T-cell (primary cell): ENCODE measurements at regions not wholly inside any gene's neighbourhood (a gene's known extent, or its start where the extent isn't known, plus 50 kb on each side); places are given as distances from the start of the nearest gene placed in this dataset.

Experiments used
- ATAC-seq, 4 experiments: fragments of 200-7000 bp in 3 of 4; fragments of 150-1000 bp in 1 of 4; cut with Tn5 transposase; replicated peaks in 1 of 4; 1 replicate in 3 of 4; 2 replicates in 1 of 4; pipeline ENCODE4 v1.10.0; 2021; ENCODE audit warnings: moderate library complexity in 3 of 4, mild to moderate bottlenecking in 2 of 4, moderate number of reproducible peaks in 1 of 4
- CTCF ChIA-PET, 2 donors: fragments of 300-600 bp; sonication (Branson Sonifier 250); formaldehyde crosslinking; loops; one replicate each; lab custom pipeline; 2022; ENCODE audit warnings: antibody characterized with exemption in 2 of 2; lab: Charles Lee
- POLR2A ChIA-PET, 2 donors: fragments of 300-600 bp; sonication (Branson Sonifier 250); formaldehyde crosslinking; loops; one replicate each; lab custom pipeline; 2022; ENCODE audit warnings: antibody characterized with exemption in 2 of 2; lab: Charles Lee
- DNase-seq, 35 experiments: peaks; one replicate each; pipeline versions ENCODE4 v3.0.0 to v3.0.0-alpha.2; 2013 to 2023
- H3K27ac ChIP-seq: one replicate; pipeline ENCODE4 v1.5.1; 2013; ENCODE audit warnings: low read length
- H3K27me3 ChIP-seq, 2 experiments: replicated peaks in 1 of 2; 1 replicate in 1 of 2; 2 replicates in 1 of 2; pipeline versions ENCODE4 v1.6.1 to v1.7.0; 2013; ENCODE audit warnings: low read length in 1 of 2, mixed read lengths in 1 of 2; ENCODE audit not compliant: control insufficient read depth in 2 of 2, insufficient read depth in 2 of 2; ENCODE audit errors: extremely low read depth in 1 of 2
- H3K36me3 ChIP-seq, 2 donors: 1 replicate in 1 of 2; 2 replicates in 1 of 2; pipeline versions ENCODE4 v1.6.1 to v1.7.0; 2013; ENCODE audit warnings: low read length in 1 of 2; ENCODE audit not compliant: control insufficient read depth in 2 of 2, insufficient read depth in 1 of 2; ENCODE audit errors: extremely low read depth in 1 of 2
- H3K4me1 ChIP-seq, 2 experiments: 1 replicate in 1 of 2; 2 replicates in 1 of 2; pipeline versions ENCODE4 v1.6.1 to v1.7.0; 2013; ENCODE audit warnings: low read length in 2 of 2, mixed read lengths in 1 of 2; ENCODE audit not compliant: insufficient read depth in 2 of 2, control insufficient read depth in 1 of 2; ENCODE audit errors: extremely low read depth in 1 of 2
- H3K4me3 ChIP-seq, 2 donors: 1 replicate in 1 of 2; 2 replicates in 1 of 2; pipeline versions ENCODE4 v1.5.1 to v1.7.0; 2013; ENCODE audit warnings: mild to moderate bottlenecking in 2 of 2, low read length in 1 of 2, moderate library complexity in 1 of 2; ENCODE audit not compliant: control insufficient read depth in 1 of 2; ENCODE audit errors: extremely low read depth in 1 of 2
- H3K9me3 ChIP-seq: 2 replicates; pipeline ENCODE4 v1.7.0; 2013
- H3K27ac Mint-ChIP-seq, 2 donors: one replicate each; pipeline ENCODE4 v1.8.0; 2020 to 2021; ENCODE audit warnings: mild to moderate bottlenecking in 2 of 2, mixed read lengths in 2 of 2
- H3K27me3 Mint-ChIP-seq, 2 donors: one replicate each; pipeline ENCODE4 v1.8.0; 2021 to 2022; ENCODE audit warnings: mixed read lengths in 2 of 2
- H3K36me3 Mint-ChIP-seq: one replicate; pipeline ENCODE4 v1.8.0; 2021; ENCODE audit warnings: mixed read lengths
- H3K4me1 Mint-ChIP-seq, 3 donors: one replicate each; pipeline ENCODE4 v1.8.0; 2020 to 2022; ENCODE audit warnings: mixed read lengths in 3 of 3, mild to moderate bottlenecking in 1 of 3
- H3K4me3 Mint-ChIP-seq, 3 donors: one replicate each; pipeline ENCODE4 v1.8.0; 2020 to 2022; ENCODE audit warnings: mild to moderate bottlenecking in 3 of 3, mixed read lengths in 3 of 3, moderate library complexity in 3 of 3
- H3K9me3 Mint-ChIP-seq, 3 donors: one replicate each; pipeline ENCODE4 v1.8.0; 2020 to 2022; ENCODE audit warnings: mixed read lengths in 3 of 3
- WGBS: methylation state at CpG from one replicate; pipeline ENCODE4 v1.1.5; 2013; ENCODE audit warnings: missing lambda C conversion rate; ENCODE audit not compliant: insufficient coverage; 5-methylcytosine and 5-hydroxymethylcytosine counted together

DNA sequence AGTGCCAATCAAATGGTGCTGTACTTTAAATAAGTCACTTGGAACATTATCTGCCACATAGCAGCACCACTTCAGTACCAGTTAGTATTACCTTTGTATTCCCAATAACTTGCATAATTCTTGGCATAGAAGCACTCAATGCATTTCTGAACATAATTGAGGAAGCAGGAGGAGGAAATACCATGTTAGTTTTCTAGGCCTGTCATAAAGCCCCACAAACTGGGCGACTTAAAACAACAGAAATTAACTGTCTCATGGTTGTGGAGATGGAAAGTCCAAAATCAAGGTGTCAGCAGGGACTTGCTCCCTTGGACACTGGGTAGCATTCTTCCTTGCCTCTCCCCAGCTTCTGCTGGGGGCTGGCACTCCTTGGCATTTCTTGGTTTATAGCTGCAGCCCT is 296.2 kb downstream of the HS3ST1 start:
- Mint-ChIP-seq H3K9me3 (peaks cover 0 to 3% (median 2%) of the 10 kb centered on the region in 3 donors), H3K4me1 (peaks cover 0 to 3% (median 2%) of the 10 kb centered on the region in 3 donors)

GRCh38 chr4:11131491-11131890 is 297.2 kb downstream of the HS3ST1 start:
- H3K4me1 Mint-ChIP-seq: peaks cover 0 to 3% (median 2%) of the 10 kb centered on the region in 3 donors
- ATAC-seq (no peak), DNase-seq (no peak)
- Histone ChIP-seq H3K36me3 (no peaks in the 10 kb centered on the region), H3K4me3 (no peak overlapping the region), H3K27me3 (no peaks in the 10 kb centered on the region), H3K4me1 (no peaks in the 10 kb centered on the region), H3K27ac (no peak overlapping the region), H3K9me3 (no peaks in the 10 kb centered on the region)
- no CpG with 5 or more reads among the region's 3 CpGs for WGBS
- ChIA-PET POLR2A (no interaction called here), CTCF (no interaction called here)
- H3K27me3 Mint-ChIP-seq: peaks cover 0 to under 1% of the 10 kb centered on the region in 2 donors
- no peak overlapping the region for H3K27ac Mint-ChIP-seq
- no peaks in the 10 kb centered on the region for H3K36me3 Mint-ChIP-seq
- H3K4me3 Mint-ChIP-seq: no peak overlapping the region
- peaks cover 0 to 3% (median 2%) of the 10 kb centered on the region in 3 donors for H3K9me3 Mint-ChIP-seq

More for the DNA sequence above, 296.2 kb downstream of the HS3ST1 start:
- ATAC-seq (no peak), DNase-seq (no peak)
- ChIA-PET CTCF (interaction anchor here in 1 of 2 donors (0.6 kb wide), 1 partner anchor 1310 kb away, joined by 3 read pairs; no protein-coding TSS in a partner anchor), POLR2A (no interaction called here)
- H3K4me1 ChIP-seq: no peaks in the 10 kb centered on the region
- Mint-ChIP-seq H3K36me3 (no peaks in the 10 kb centered on the region), H3K27ac (no peak overlapping the region), H3K27me3 (no peaks in the 10 kb centered on the region), H3K4me3 (no peak overlapping the region)
- H3K36me3 ChIP-seq: no peaks in the 10 kb centered on the region
- H3K9me3 ChIP-seq: no peaks in the 10 kb centered on the region
- WGBS: 67% methylated on average over 1 of the region's 1 CpG
- no peak overlapping the region for H3K4me3 ChIP-seq
- no peak overlapping the region for H3K27ac ChIP-seq
- H3K27me3 ChIP-seq: no peaks in the 10 kb centered on the region

- DNase-seq: no peak
- ChIA-PET POLR2A (interaction anchor here in 1 of 2 donors (0.6 kb wide), 1 partner anchor 86 kb away, joined by 3 read pairs; no protein-coding TSS in a partner anchor), CTCF (interaction anchor here in 1 of 2 donors (0.5 kb wide), 1 partner anchor 1708 kb away, joined by 3 read pairs; no protein-coding TSS in a partner anchor)
- H3K4me3 ChIP-seq: no peak overlapping the region
- Mint-ChIP-seq H3K36me3 (no peaks in the 10 kb centered on the region), H3K4me1 (peaks cover 0 to 3% (median 2%) of the 10 kb centered on the region in 3 donors), H3K27me3 (peaks cover 0 to 6% of the 10 kb centered on the region in 2 donors), H3K27ac (no peak overlapping the region), H3K9me3 (peaks cover 0 to 3% (median 2%) of the 10 kb centered on the region in 3 donors), H3K4me3 (no peak overlapping the region)
- no peaks in the 10 kb centered on the region for H3K27me3 ChIP-seq
- H3K4me1 ChIP-seq: no peaks in the 10 kb centered on the region
- WGBS: no CpG with 5 or more reads among the region's 4 CpGs
- H3K36me3 ChIP-seq: no peaks in the 10 kb centered on the region
- ATAC-seq: no peak
- H3K27ac ChIP-seq: no peak overlapping the region
- H3K9me3 ChIP-seq: no peaks in the 10 kb centered on the region
These were observed 298.3 kb downstream of the HS3ST1 start for GRCh38 chr4:11130195-11130970.

DNA sequence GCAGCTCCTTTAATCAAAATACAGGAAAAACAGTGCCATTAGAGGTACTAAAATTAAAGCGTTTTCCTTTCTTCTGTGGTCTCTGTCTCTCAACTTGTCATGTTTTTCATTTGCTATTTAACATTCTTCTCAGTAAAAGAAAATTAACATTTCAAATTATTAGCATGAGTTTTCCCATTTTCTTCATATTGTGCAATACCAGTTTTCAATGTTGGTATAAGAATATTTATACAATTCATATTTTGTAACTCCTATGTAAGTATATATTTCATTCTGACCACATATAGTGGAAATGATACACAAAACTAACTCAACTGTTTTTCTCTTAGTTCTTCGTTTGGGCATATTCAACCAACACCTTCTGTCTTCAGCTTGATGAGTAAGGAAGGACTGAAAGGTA is 308.3 kb downstream of the HS3ST1 start:
- no peak overlapping the region for H3K27ac ChIP-seq
- H3K9me3 ChIP-seq: no peaks in the 10 kb centered on the region
- no peaks in the 10 kb centered on the region for H3K4me1 ChIP-seq
- no peaks in the 10 kb centered on the region for H3K36me3 Mint-ChIP-seq
- no peaks in the 10 kb centered on the region for H3K27me3 ChIP-seq
- no CpG with 5 or more reads among the region's 2 CpGs for WGBS
- no peak overlapping the region for H3K4me3 ChIP-seq
- ChIA-PET POLR2A (no interaction called here), CTCF (no interaction called here)
- no peak overlapping the region for H3K27ac Mint-ChIP-seq
- DNase-seq: no peak
- peaks cover 0 to 3% of the 10 kb centered on the region in 2 donors for H3K27me3 Mint-ChIP-seq
- H3K9me3 Mint-ChIP-seq: peaks cover 0 to 7% (median 3%) of the 10 kb centered on the region in 3 donors
- no peaks in the 10 kb centered on the region for H3K4me1 Mint-ChIP-seq
- H3K4me3 Mint-ChIP-seq: no peak overlapping the region
- ATAC-seq: no peak
- no peaks in the 10 kb centered on the region for H3K36me3 ChIP-seq

DNA sequence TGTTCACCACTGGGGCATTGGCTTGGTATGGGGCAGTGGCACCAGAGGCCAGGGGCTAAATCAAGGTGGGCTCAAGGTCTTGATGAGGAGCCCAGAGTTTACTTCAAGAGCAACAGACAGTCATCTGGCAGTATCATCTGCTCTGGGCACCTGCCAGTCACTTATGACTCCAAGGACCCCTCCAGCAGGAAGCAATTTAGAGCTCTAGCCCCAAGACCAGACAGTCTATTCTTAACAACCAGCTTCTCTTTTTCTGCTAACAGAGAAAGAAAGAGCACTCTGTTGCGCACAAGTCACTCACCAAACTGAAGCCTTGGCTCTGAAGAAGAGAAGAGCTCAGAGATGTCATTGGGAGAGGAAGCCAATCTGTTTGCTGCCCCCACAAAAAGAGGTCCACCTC is 309.2 kb downstream of the HS3ST1 start:
- H3K4me1 Mint-ChIP-seq: no peaks in the 10 kb centered on the region

DNA sequence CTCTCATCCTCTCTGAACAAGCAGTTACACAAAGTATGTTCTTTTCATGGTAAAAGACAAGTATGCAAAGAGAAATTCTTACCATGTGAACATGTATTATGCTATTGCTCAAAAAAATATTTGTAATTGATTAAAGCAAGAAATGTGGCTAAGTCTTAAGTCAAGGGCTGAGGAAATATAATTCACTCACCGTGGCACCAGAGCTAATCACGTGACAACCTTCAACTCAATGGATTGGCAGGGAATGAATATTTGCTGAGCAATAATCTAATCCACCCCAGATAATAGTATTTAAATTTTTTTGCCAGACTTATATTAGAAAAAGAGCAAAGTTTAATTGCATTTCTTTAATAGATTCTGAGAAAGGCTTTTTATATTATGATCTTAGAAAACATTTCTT is 310.2 kb downstream of the HS3ST1 start:
- Mint-ChIP-seq H3K27me3 (peaks cover 0 to 3% of the 10 kb centered on the region in 2 donors), H3K4me1 (no peaks in the 10 kb centered on the region), H3K4me3 (no peak overlapping the region), H3K36me3 (no peaks in the 10 kb centered on the region), H3K27ac (no peak overlapping the region), H3K9me3 (peaks cover 0 to 6% (median 3%) of the 10 kb centered on the region in 3 donors)
- ChIA-PET POLR2A (no interaction called here), CTCF (no interaction called here)
- Histone ChIP-seq H3K27ac (no peak overlapping the region), H3K36me3 (no peaks in the 10 kb centered on the region), H3K27me3 (no peaks in the 10 kb centered on the region), H3K4me1 (no peaks in the 10 kb centered on the region), H3K4me3 (no peak overlapping the region), H3K9me3 (no peaks in the 10 kb centered on the region)
- no peak for ATAC-seq
- no CpG with 5 or more reads among the region's 2 CpGs for WGBS
- no peak for DNase-seq

More for the DNA sequence above, 309.2 kb downstream of the HS3ST1 start:
- ATAC-seq (no peak), DNase-seq (no peak)
- H3K4me1 ChIP-seq: no peaks in the 10 kb centered on the region
- POLR2A ChIA-PET: no interaction called here
- no peaks in the 10 kb centered on the region for H3K36me3 ChIP-seq
- Mint-ChIP-seq H3K27me3 (peaks cover 0 to 3% of the 10 kb centered on the region in 2 donors), H3K36me3 (no peaks in the 10 kb centered on the region), H3K27ac (no peak overlapping the region), H3K4me3 (no peak overlapping the region), H3K9me3 (peaks cover 0 to 7% (median 3%) of the 10 kb centered on the region in 3 donors)
- H3K4me3 ChIP-seq: no peak overlapping the region
- H3K27me3 ChIP-seq: no peaks in the 10 kb centered on the region
- no peaks in the 10 kb centered on the region for H3K9me3 ChIP-seq
- CTCF ChIA-PET: no interaction called here
- no peak overlapping the region for H3K27ac ChIP-seq
- WGBS: no CpG with 5 or more reads among the region's 1 CpG
